ENCODE measurements at regions not wholly inside any gene's neighbourhood (a gene's known extent, or its start where the extent isn't known, plus 50 kb on each side); places are given as distances from the start of the nearest gene placed in this dataset.

DNA sequence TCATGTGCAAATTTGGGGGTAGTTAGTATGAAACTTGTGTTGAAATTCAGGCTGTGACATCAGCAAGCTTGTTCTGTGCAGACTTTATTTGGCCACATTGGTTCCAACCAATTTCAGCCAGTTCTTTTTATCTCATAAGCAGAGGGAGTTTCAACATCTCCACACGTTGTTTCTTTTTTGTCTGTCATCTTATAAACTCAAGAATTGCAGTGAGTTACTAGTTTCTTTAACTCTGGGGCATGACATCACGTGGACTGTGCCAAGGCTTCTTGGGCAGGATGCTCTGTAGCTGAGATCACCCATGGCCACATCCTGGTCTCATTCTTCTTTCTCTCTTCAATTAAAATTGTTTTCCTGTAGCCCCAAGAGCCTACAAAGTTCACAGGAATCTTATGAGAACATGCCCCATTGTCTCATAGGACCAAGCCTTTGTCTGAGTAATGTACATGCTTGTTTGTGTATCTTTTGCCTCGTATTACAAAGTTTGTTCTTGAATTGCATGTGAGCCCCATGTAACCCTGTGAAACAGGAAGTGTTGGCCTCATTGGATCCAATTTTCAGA, 982.0 kb upstream of the TMEM132C start:
- TF ChIP-seq GATA2 (IDR thresholded peaks at IDR 0.05; ENCODE audit: low read depth, low read length): no peak
- no peak for TF ChIP-seq GATA3 (IDR thresholded peaks at IDR 0.05; ENCODE audit: low read depth, low read length)

All from SH-SY5Y (cell line).